A549 (cell line): ENCODE measurements at regions not wholly inside any gene's neighbourhood (a gene's known extent, or its start where the extent isn't known, plus 50 kb on each side); places are given as distances from the start of the nearest gene placed in this dataset.

Source experiments
- MAX ChIP-seq: IDR thresholded peaks from 2 replicates; pipeline ENCODE4 v1.6.1; 2012
- MAZ ChIP-seq: fragments of 150-350 bp; IDR thresholded peaks from 2 replicates; pipeline ENCODE4 v1.6.1; 2014; ENCODE audit warnings: antibody characterized with exemption, low read depth, low read length, borderline replicate concordance

GRCh38 chr2:222088561-222088960, 210.2 kb downstream of the PAX3 start:
- TF ChIP-seq MAX (no peak), MAZ (no peak)
